T-cell (primary cell): ENCODE measurements at regions not wholly inside any gene's neighbourhood (a gene's known extent, or its start where the extent isn't known, plus 50 kb on each side); places are given as distances from the start of the nearest gene placed in this dataset.

ENCODE experiments used
- ATAC-seq, 4 experiments: fragments of 200-7000 bp in 3 of 4; fragments of 150-1000 bp in 1 of 4; cut with Tn5 transposase; replicated peaks in 1 of 4; 1 replicate in 3 of 4; 2 replicates in 1 of 4; pipeline ENCODE4 v1.10.0; 2021; ENCODE audit warnings: moderate library complexity in 3 of 4, mild to moderate bottlenecking in 2 of 4, moderate number of reproducible peaks in 1 of 4
- CTCF ChIA-PET, 2 donors: fragments of 300-600 bp; sonication (Branson Sonifier 250); formaldehyde crosslinking; loops; one replicate each; lab custom pipeline; 2022; ENCODE audit warnings: antibody characterized with exemption in 2 of 2; lab: Charles Lee
- POLR2A ChIA-PET, 2 donors: fragments of 300-600 bp; sonication (Branson Sonifier 250); formaldehyde crosslinking; loops; one replicate each; lab custom pipeline; 2022; ENCODE audit warnings: antibody characterized with exemption in 2 of 2; lab: Charles Lee
- DNase-seq, 35 experiments: peaks; one replicate each; pipeline versions ENCODE4 v3.0.0 to v3.0.0-alpha.2; 2013 to 2023
- H3K27ac ChIP-seq: one replicate; pipeline ENCODE4 v1.5.1; 2013; ENCODE audit warnings: low read length
- H3K27me3 ChIP-seq, 2 experiments: replicated peaks in 1 of 2; 1 replicate in 1 of 2; 2 replicates in 1 of 2; pipeline versions ENCODE4 v1.6.1 to v1.7.0; 2013; ENCODE audit warnings: low read length in 1 of 2, mixed read lengths in 1 of 2; ENCODE audit not compliant: control insufficient read depth in 2 of 2, insufficient read depth in 2 of 2; ENCODE audit errors: extremely low read depth in 1 of 2
- H3K36me3 ChIP-seq, 2 donors: 1 replicate in 1 of 2; 2 replicates in 1 of 2; pipeline versions ENCODE4 v1.6.1 to v1.7.0; 2013; ENCODE audit warnings: low read length in 1 of 2; ENCODE audit not compliant: control insufficient read depth in 2 of 2, insufficient read depth in 1 of 2; ENCODE audit errors: extremely low read depth in 1 of 2
- H3K4me1 ChIP-seq, 2 experiments: 1 replicate in 1 of 2; 2 replicates in 1 of 2; pipeline versions ENCODE4 v1.6.1 to v1.7.0; 2013; ENCODE audit warnings: low read length in 2 of 2, mixed read lengths in 1 of 2; ENCODE audit not compliant: insufficient read depth in 2 of 2, control insufficient read depth in 1 of 2; ENCODE audit errors: extremely low read depth in 1 of 2
- H3K4me3 ChIP-seq, 2 donors: 1 replicate in 1 of 2; 2 replicates in 1 of 2; pipeline versions ENCODE4 v1.5.1 to v1.7.0; 2013; ENCODE audit warnings: mild to moderate bottlenecking in 2 of 2, low read length in 1 of 2, moderate library complexity in 1 of 2; ENCODE audit not compliant: control insufficient read depth in 1 of 2; ENCODE audit errors: extremely low read depth in 1 of 2
- H3K9me3 ChIP-seq: 2 replicates; pipeline ENCODE4 v1.7.0; 2013
- H3K27ac Mint-ChIP-seq, 2 donors: one replicate each; pipeline ENCODE4 v1.8.0; 2020 to 2021; ENCODE audit warnings: mild to moderate bottlenecking in 2 of 2, mixed read lengths in 2 of 2
- H3K27me3 Mint-ChIP-seq, 2 donors: one replicate each; pipeline ENCODE4 v1.8.0; 2021 to 2022; ENCODE audit warnings: mixed read lengths in 2 of 2
- H3K36me3 Mint-ChIP-seq: one replicate; pipeline ENCODE4 v1.8.0; 2021; ENCODE audit warnings: mixed read lengths
- H3K4me1 Mint-ChIP-seq, 3 donors: one replicate each; pipeline ENCODE4 v1.8.0; 2020 to 2022; ENCODE audit warnings: mixed read lengths in 3 of 3, mild to moderate bottlenecking in 1 of 3
- H3K4me3 Mint-ChIP-seq, 3 donors: one replicate each; pipeline ENCODE4 v1.8.0; 2020 to 2022; ENCODE audit warnings: mild to moderate bottlenecking in 3 of 3, mixed read lengths in 3 of 3, moderate library complexity in 3 of 3
- H3K9me3 Mint-ChIP-seq, 3 donors: one replicate each; pipeline ENCODE4 v1.8.0; 2020 to 2022; ENCODE audit warnings: mixed read lengths in 3 of 3
- WGBS: methylation state at CpG from one replicate; pipeline ENCODE4 v1.1.5; 2013; ENCODE audit warnings: missing lambda C conversion rate; ENCODE audit not compliant: insufficient coverage; 5-methylcytosine and 5-hydroxymethylcytosine counted together

DNA sequence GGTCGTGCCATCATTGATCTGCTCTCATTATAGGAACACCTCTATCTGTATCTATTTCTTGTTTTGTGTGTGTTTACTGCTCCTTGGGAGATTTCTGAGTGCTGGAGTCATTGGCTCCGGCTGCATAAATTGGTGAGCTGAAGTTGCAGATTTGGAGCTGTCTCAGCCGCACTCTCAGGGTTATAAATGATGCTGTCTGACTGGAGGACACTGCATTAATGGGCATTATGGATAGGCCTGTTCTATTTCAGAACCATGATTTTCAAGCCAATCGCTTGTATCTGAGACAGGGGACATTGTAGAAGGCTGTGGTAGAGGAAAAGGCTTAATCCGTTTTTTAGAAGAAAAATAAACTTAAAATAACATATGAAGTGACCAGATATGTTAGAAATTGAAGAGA is 126.4 kb upstream of the KIF2B start:
- Histone ChIP-seq H3K9me3 (no peaks in the 10 kb centered on the region), H3K27ac (no peak overlapping the region), H3K4me1 (no peaks in the 10 kb centered on the region), H3K36me3 (no peaks in the 10 kb centered on the region), H3K27me3 (no peaks in the 10 kb centered on the region), H3K4me3 (no peak overlapping the region)
- ATAC-seq (no peak), DNase-seq (no peak)
- peaks cover 11 to 26% (median 15%) of the 10 kb centered on the region in 3 donors for H3K9me3 Mint-ChIP-seq
- ChIA-PET CTCF (no interaction called here), POLR2A (no interaction called here)
- H3K4me1 Mint-ChIP-seq: no peaks in the 10 kb centered on the region
- WGBS: 100% methylated on average over 2 of the region's 5 CpGs
- no peak overlapping the region for H3K4me3 Mint-ChIP-seq
- no peak overlapping the region for H3K27ac Mint-ChIP-seq
- H3K27me3 Mint-ChIP-seq: no peaks in the 10 kb centered on the region
- H3K36me3 Mint-ChIP-seq: no peaks in the 10 kb centered on the region

DNA sequence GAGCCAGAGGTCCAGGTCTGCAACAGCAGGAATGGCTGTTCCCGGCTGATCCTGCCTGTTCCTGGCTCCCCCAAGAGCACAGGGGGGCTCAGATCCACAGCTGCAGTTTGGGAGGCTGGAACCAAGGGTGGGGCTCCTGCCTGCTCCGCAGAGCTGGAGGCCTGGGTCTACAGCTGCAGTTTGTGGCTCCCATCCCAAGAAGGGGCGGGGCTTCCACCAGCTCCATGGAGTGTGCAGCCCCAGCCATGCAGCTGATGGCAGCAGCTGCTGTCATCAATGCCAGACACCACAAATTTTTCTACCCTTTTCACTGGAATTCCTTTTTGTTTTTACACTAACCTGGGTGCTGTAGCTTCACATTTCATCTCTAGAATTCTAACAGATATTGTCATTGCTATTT is 135.4 kb upstream of the KIF2B start:
- WGBS: 63% methylated on average over 3 of the region's 3 CpGs
- Histone ChIP-seq H3K4me3 (no peak overlapping the region), H3K27me3 (no peaks in the 10 kb centered on the region), H3K36me3 (no peaks in the 10 kb centered on the region), H3K9me3 (no peaks in the 10 kb centered on the region), H3K27ac (no peak overlapping the region), H3K4me1 (no peaks in the 10 kb centered on the region)
- CTCF ChIA-PET: no interaction called here
- Mint-ChIP-seq H3K27ac (no peak overlapping the region), H3K9me3 (peaks cover 10 to 25% (median 13%) of the 10 kb centered on the region in 3 donors), H3K36me3 (no peaks in the 10 kb centered on the region), H3K27me3 (no peaks in the 10 kb centered on the region), H3K4me1 (no peaks in the 10 kb centered on the region), H3K4me3 (no peak overlapping the region)
- DNase-seq: no peak
- no peak for ATAC-seq
- POLR2A ChIA-PET: no interaction called here

DNA sequence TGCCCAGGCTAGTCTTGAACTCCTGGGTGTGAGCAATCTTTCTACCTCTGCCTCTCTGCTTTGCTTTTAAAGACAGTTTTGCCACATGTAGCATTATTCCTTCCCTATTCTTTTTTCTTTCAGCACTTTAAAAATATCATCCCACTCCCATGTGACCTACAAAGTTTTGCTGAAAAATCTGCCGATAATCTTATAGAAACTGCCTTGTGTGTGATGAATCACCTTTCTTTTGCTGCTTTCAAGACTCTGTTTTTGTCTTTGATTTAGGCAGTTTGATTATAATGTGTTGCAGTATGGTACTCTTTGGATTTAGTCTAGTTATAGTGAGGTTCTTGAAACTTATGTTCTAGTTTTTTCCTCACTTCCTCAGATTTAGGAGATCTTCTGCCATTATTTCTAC is 142.0 kb upstream of the KIF2B start:
- no peak for ATAC-seq
- H3K36me3 ChIP-seq: no peaks in the 10 kb centered on the region
- no peak overlapping the region for H3K27ac ChIP-seq
- DNase-seq: no peak
- Mint-ChIP-seq H3K36me3 (no peaks in the 10 kb centered on the region), H3K9me3 (peaks cover 9 to 33% (median 10%) of the 10 kb centered on the region in 3 donors), H3K27ac (no peak overlapping the region), H3K4me1 (no peaks in the 10 kb centered on the region), H3K4me3 (no peak overlapping the region), H3K27me3 (no peaks in the 10 kb centered on the region)
- no peaks in the 10 kb centered on the region for H3K4me1 ChIP-seq
- POLR2A ChIA-PET: no interaction called here
- no peak overlapping the region for H3K4me3 ChIP-seq
- WGBS: no CpG with 5 or more reads among the region's 1 CpG
- H3K27me3 ChIP-seq: no peaks in the 10 kb centered on the region
- CTCF ChIA-PET: no interaction called here
- H3K9me3 ChIP-seq: no peaks in the 10 kb centered on the region

DNA sequence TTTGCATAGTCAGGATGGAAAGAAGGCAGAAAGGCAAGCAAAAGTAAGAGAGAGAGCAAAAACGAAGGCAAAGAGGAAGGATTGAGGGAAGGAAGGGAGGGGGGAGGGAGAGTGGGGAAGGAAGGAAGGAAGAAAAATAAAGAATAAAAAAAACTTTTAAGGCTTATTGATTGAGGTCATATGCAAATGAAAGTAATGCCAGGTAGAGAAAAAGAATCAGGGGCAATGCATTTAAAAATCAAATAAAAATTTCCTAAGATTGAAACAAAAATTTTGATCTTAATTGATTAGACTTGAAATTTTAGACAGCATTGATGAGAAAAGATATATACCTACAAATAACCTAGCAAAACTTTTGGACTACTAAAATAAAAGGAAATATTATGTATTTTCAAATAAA is 153.9 kb upstream of the KIF2B start:
- Histone ChIP-seq H3K9me3 (no peaks in the 10 kb centered on the region), H3K4me3 (no peak overlapping the region), H3K27me3 (no peaks in the 10 kb centered on the region), H3K36me3 (no peaks in the 10 kb centered on the region), H3K4me1 (no peaks in the 10 kb centered on the region), H3K27ac (no peak overlapping the region)
- POLR2A ChIA-PET: no interaction called here
- CTCF ChIA-PET: no interaction called here
- ATAC-seq: no peak
- no peak for DNase-seq
- no peak overlapping the region for H3K4me3 Mint-ChIP-seq
- no peaks in the 10 kb centered on the region for H3K36me3 Mint-ChIP-seq
- H3K27me3 Mint-ChIP-seq: no peaks in the 10 kb centered on the region
- 11% methylated on average over 1 of the region's 1 CpG for WGBS
- peaks cover 10 to 20% (median 14%) of the 10 kb centered on the region in 3 donors for H3K9me3 Mint-ChIP-seq
- H3K27ac Mint-ChIP-seq: no peak overlapping the region
- no peaks in the 10 kb centered on the region for H3K4me1 Mint-ChIP-seq

DNA sequence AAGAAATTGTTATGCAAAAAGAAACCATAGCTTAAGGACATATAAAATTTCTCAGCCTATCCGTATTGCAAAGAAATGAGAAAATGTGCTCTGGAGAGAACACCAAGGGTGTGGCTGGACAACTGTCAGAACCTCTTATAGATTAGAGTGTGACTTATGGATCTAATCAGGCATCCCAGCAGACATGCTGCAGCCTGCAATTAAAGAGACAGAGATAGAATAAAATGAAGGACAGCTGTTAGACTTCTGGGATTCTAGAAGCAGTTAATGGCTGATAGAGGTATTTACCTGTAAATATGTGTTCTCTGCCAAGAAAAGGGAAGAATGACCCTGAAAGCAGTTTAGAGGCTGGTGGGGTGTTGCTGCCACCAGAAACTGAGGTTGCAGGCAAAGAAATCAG is 160.1 kb upstream of the KIF2B start:
- Histone ChIP-seq H3K27ac (no peak overlapping the region), H3K4me1 (no peaks in the 10 kb centered on the region), H3K4me3 (no peak overlapping the region), H3K36me3 (no peaks in the 10 kb centered on the region), H3K9me3 (peaks cover 2% of the 10 kb centered on the region), H3K27me3 (no peaks in the 10 kb centered on the region)
- Mint-ChIP-seq H3K9me3 (peaks cover 3 to 7% (median 4%) of the 10 kb centered on the region in 3 donors), H3K4me1 (no peaks in the 10 kb centered on the region), H3K27ac (no peak overlapping the region), H3K4me3 (no peak overlapping the region), H3K27me3 (no peaks in the 10 kb centered on the region), H3K36me3 (no peaks in the 10 kb centered on the region)
- ATAC-seq (no peak), DNase-seq (no peak)
- ChIA-PET CTCF (no interaction called here), POLR2A (no interaction called here)
- WGBS: no CpG with 5 or more reads among the region's 1 CpG

DNA sequence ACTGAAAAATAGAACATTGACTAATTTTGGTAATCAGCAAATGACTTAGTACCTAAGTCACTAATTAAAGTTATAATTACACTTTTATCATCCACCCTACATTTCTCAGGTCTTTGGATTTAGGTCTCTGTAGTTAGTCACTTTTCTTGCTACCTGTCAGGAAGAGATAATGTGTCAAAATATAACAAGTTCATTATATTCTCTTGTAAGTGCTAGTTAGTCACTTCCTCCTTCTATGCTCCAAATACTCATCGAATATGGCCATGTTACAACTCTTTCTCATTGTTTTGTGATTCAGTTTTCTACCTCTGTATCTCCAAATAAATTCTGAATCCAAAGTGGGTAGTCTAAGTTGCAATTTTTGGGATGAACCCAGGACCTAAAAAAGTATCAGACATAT is 163.5 kb upstream of the KIF2B start:
- POLR2A ChIA-PET: no interaction called here
- Histone ChIP-seq H3K27me3 (no peaks in the 10 kb centered on the region), H3K36me3 (no peaks in the 10 kb centered on the region), H3K4me3 (no peak overlapping the region), H3K9me3 (peaks cover 2% of the 10 kb centered on the region), H3K27ac (no peak overlapping the region), H3K4me1 (no peaks in the 10 kb centered on the region)
- no peaks in the 10 kb centered on the region for H3K4me1 Mint-ChIP-seq
- WGBS: no CpG with 5 or more reads among the region's 1 CpG
- no peak overlapping the region for H3K4me3 Mint-ChIP-seq
- H3K27ac Mint-ChIP-seq: no peak overlapping the region
- no peak for DNase-seq
- ATAC-seq: no peak
- no peaks in the 10 kb centered on the region for H3K27me3 Mint-ChIP-seq
- H3K36me3 Mint-ChIP-seq: no peaks in the 10 kb centered on the region
- CTCF ChIA-PET: no interaction called here
- peaks cover 2 to 5% (median 4%) of the 10 kb centered on the region in 3 donors for H3K9me3 Mint-ChIP-seq

DNA sequence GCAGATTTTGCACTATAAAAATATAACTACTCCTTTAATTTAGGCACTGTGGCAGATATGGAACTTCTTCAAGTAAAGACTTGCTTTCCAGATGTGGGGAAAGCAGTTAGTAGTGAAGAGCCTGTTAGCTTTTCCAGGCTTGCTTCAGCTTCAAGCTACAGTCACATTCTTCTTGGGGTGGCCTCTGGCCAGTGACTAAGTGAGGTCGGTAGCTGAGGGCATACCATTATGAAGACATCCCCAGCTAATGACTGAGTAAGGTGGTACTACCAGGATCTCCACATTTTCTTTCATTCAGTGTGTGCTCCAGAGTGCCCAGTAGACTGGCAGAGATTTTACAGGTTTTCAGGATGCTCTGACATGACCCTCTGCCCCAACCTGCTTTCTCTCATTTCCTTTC is 167.1 kb upstream of the KIF2B start:
- Histone ChIP-seq H3K36me3 (no peaks in the 10 kb centered on the region), H3K4me3 (no peak overlapping the region), H3K27ac (no peak overlapping the region), H3K27me3 (no peaks in the 10 kb centered on the region), H3K4me1 (no peaks in the 10 kb centered on the region), H3K9me3 (no peaks in the 10 kb centered on the region)
- no peak overlapping the region for H3K27ac Mint-ChIP-seq
- no peaks in the 10 kb centered on the region for H3K4me1 Mint-ChIP-seq
- ChIA-PET POLR2A (no interaction called here), CTCF (no interaction called here)
- ATAC-seq (no peak), DNase-seq (no peak)
- peaks cover 2 to 10% (median 4%) of the 10 kb centered on the region in 3 donors for H3K9me3 Mint-ChIP-seq
- no peaks in the 10 kb centered on the region for H3K27me3 Mint-ChIP-seq
- 100% methylated on average over 1 of the region's 1 CpG for WGBS
- H3K4me3 Mint-ChIP-seq: no peak overlapping the region
- no peaks in the 10 kb centered on the region for H3K36me3 Mint-ChIP-seq
